Fibroblast of gingiva (primary cell): ENCODE measurements at regions not wholly inside any gene's neighbourhood (a gene's known extent, or its start where the extent isn't known, plus 50 kb on each side); places are given as distances from the start of the nearest gene placed in this dataset.
"Not testable (repeated sequence)": the region's sequence is repeated elsewhere in the genome, so short reads cannot be mapped to it uniquely, and the experiment has no call there.

Experiments used
- DNase-seq: peaks from one replicate; pipeline ENCODE4 v3.0.0-alpha.2; 2011; ENCODE audit warnings: low read depth

- no peak for DNase-seq
Observed at GRCh38 chr3:35394905-35395304, 244.4 kb upstream of the ARPP21 start.

GRCh38 chr3:35401671-35402070 is 237.7 kb upstream of the ARPP21 start:
- no peak for DNase-seq

GRCh38 chr3:35404571-35404970 is 234.8 kb upstream of the ARPP21 start:
- DNase-seq: no peak

GRCh38 chr3:35408882-35409281 is 230.4 kb upstream of the ARPP21 start:
- no peak for DNase-seq

GRCh38 chr3:35409991-35410390 is 229.3 kb upstream of the ARPP21 start:
- DNase-seq: no peak

GRCh38 chr3:35413483-35413882 is 225.8 kb upstream of the ARPP21 start:
- no peak for DNase-seq

GRCh38 chr3:35417080-35417479 is 222.2 kb upstream of the ARPP21 start:
- no peak for DNase-seq

- DNase-seq: no peak
Observed at GRCh38 chr3:35422101-35422500, 217.2 kb upstream of the ARPP21 start.

GRCh38 chr3:35422836-35423601 is 216.3 kb upstream of the ARPP21 start:
- peak; percentile 21 for DNase-seq

- no peak for DNase-seq
Observed at GRCh38 chr3:35426366-35426958, 212.9 kb upstream of the ARPP21 start.

GRCh38 chr3:35437381-35437780 is 201.9 kb upstream of the ARPP21 start:
- DNase-seq: no peak

GRCh38 chr3:35438101-35438500 is 201.2 kb upstream of the ARPP21 start:
- no peak for DNase-seq

GRCh38 chr3:35439663-35440062 is 199.7 kb upstream of the ARPP21 start:
- DNase-seq: no peak

- DNase-seq: no peak
Observed at GRCh38 chr3:35440826-35441225, 198.5 kb upstream of the ARPP21 start.

- DNase-seq: no peak
Observed at GRCh38 chr3:35446896-35447295, 192.4 kb upstream of the ARPP21 start.

GRCh38 chr3:35448121-35448520 is 191.2 kb upstream of the ARPP21 start:
- no peak for DNase-seq

GRCh38 chr3:35448681-35449080 is 190.6 kb upstream of the ARPP21 start:
- no peak for DNase-seq

- DNase-seq: not testable (repeated sequence)
Observed at GRCh38 chr3:35454819-35455218, 184.5 kb upstream of the ARPP21 start.

GRCh38 chr3:35473956-35474355 is 165.4 kb upstream of the ARPP21 start:
- DNase-seq: no peak

GRCh38 chr3:35482566-35482965 is 156.8 kb upstream of the ARPP21 start:
- not testable (repeated sequence) for DNase-seq

GRCh38 chr3:35483131-35483530 is 156.2 kb upstream of the ARPP21 start:
- no peak for DNase-seq

GRCh38 chr3:35484929-35485530 is 154.3 kb upstream of the ARPP21 start:
- no peak for DNase-seq

GRCh38 chr3:35486295-35486694 is 153.0 kb upstream of the ARPP21 start:
- no peak for DNase-seq
